ENCODE measurements at regions not wholly inside any gene's neighbourhood (a gene's known extent, or its start where the extent isn't known, plus 50 kb on each side); places are given as distances from the start of the nearest gene placed in this dataset.

DNA sequence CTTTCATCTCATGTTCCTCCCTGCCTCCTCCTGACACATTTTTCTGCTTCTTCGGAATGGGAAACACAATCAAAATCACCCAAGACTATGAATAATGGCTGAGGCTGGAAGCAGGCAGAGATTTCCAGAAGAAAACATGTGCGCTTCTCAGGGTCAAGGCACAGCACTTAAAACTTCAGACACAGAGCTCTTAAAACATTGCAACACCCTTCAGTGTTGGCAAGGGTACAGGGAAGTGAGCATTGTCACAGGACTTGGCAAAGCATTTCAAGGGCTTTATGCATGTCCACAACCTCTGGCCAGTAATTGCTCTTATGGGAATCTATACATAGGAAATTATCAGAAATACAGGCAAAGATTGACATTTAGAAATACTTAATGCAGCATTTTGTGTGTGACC is 477.6 kb upstream of the KLHL29 start:
- no peaks in the 10 kb centered on the region for H3K27me3 ChIP-seq
- DNase-seq, result no peak
- H3K36me3 ChIP-seq, result no peaks in the 10 kb centered on the region
- TF ChIP-seq, protein P1, sequence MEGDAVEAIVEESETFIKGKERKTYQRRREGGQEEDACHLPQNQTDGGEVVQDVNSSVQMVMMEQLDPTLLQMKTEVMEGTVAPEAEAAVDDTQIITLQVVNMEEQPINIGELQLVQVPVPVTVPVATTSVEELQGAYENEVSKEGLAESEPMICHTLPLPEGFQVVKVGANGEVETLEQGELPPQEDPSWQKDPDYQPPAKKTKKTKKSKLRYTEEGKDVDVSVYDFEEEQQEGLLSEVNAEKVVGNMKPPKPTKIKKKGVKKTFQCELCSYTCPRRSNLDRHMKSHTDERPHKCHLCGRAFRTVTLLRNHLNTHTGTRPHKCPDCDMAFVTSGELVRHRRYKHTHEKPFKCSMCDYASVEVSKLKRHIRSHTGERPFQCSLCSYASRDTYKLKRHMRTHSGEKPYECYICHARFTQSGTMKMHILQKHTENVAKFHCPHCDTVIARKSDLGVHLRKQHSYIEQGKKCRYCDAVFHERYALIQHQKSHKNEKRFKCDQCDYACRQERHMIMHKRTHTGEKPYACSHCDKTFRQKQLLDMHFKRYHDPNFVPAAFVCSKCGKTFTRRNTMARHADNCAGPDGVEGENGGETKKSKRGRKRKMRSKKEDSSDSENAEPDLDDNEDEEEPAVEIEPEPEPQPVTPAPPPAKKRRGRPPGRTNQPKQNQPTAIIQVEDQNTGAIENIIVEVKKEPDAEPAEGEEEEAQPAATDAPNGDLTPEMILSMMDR (IDR thresholded peaks at IDR 0.05), result no peak
- no peaks in the 10 kb centered on the region for H3K4me1 ChIP-seq
- intact Hi-C loops (cut with DNase I; ENCODE audit: low total_unique reads), result no loop called here
- no peaks in the 10 kb centered on the region for H3K9me3 ChIP-seq
- no peak overlapping the region for H3K27ac ChIP-seq
- H3K4me3 ChIP-seq, result no peak overlapping the region

DNA sequence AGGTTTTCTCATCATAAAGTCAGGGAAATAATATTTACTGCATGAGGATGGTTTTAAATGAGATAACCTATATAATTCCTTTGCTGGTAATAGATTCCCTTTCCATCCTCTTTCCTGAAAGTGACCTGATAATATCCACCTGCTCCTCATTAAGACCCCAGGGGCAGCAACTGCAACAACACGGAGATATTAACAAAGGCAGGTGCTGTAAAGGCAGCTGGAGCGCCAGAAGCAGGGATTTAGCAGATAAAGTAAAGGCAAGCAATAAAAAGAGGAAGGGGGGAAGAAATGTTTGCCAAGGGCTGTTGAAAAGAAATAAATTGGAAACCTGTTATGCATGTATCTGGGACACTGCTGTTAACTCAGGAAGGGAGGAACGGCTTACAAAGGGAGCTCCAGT is 472.6 kb upstream of the KLHL29 start:
- Histone ChIP-seq H3K4me3 (no peak overlapping the region), H3K27ac (no peak overlapping the region), H3K27me3 (no peaks in the 10 kb centered on the region), H3K36me3 (no peaks in the 10 kb centered on the region), H3K4me1 (no peaks in the 10 kb centered on the region), H3K9me3 (no peaks in the 10 kb centered on the region)
- intact Hi-C loops (cut with DNase I; ENCODE audit: low total_unique reads), result no loop called here
- no peak for DNase-seq
- TF ChIP-seq, protein P1 (IDR thresholded peaks at IDR 0.05), result no peak

DNA sequence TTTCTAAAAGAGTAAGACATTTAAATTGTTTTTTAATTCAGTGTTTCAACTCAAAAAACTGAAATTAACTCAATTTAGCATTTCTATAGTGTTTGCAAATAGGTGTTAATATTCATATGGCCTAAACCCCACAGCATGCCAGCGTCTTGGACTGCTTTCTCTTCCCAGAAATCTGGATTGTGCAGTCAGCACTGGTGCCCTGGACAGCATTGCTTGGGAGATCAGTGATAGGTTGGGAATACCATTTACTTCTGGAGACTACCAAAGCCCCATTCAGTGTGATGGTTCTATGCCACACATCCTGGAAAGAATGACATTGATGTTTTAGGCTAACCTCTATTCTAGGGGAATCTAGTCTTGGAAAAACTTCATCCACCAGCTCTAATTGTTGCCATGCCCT is 455.0 kb upstream of the KLHL29 start:
- Histone ChIP-seq H3K4me3 (no peak overlapping the region), H3K4me1 (no peaks in the 10 kb centered on the region), H3K9me3 (no peaks in the 10 kb centered on the region), H3K27ac (no peak overlapping the region), H3K27me3 (no peaks in the 10 kb centered on the region), H3K36me3 (no peaks in the 10 kb centered on the region)
- TF ChIP-seq, protein P1 (IDR thresholded peaks at IDR 0.05), result no peak
- intact Hi-C loops (cut with DNase I; ENCODE audit: low total_unique reads), result loop anchor here (10.0 kb wide), 1 partner anchor 725 kb away; no protein-coding TSS in a partner anchor
- DNase-seq, result no peak

DNA sequence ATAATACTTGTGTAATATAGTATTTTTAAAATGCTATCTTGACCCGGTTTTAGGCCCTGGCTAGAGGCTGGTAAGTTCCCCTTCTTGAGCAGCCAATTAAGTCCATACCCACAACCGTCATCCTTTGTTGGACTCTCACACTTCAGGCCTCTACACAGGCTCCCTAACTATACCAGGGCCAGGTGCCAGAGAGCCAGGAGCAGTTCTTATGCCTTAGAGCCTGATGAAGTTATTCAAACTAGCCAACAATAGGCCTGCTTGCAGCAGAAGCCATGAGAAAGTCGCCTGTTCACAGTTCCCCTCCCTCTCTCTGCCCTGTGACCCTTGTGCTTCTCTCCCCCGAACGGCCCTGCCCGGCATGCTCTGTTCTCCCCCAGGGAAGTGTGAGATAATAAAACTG is 454.2 kb upstream of the KLHL29 start:
- intact Hi-C loops (cut with DNase I; ENCODE audit: low total_unique reads), result loop anchor here (10.0 kb wide), 1 partner anchor 724 kb away; no protein-coding TSS in a partner anchor
- no peaks in the 10 kb centered on the region for H3K27me3 ChIP-seq
- no peaks in the 10 kb centered on the region for H3K9me3 ChIP-seq
- H3K27ac ChIP-seq, result no peak overlapping the region
- H3K36me3 ChIP-seq, result no peaks in the 10 kb centered on the region
- no peak for DNase-seq
- H3K4me3 ChIP-seq, result no peak overlapping the region
- TF ChIP-seq, protein P1 (IDR thresholded peaks at IDR 0.05), result no peak
- H3K4me1 ChIP-seq, result no peaks in the 10 kb centered on the region

DNA sequence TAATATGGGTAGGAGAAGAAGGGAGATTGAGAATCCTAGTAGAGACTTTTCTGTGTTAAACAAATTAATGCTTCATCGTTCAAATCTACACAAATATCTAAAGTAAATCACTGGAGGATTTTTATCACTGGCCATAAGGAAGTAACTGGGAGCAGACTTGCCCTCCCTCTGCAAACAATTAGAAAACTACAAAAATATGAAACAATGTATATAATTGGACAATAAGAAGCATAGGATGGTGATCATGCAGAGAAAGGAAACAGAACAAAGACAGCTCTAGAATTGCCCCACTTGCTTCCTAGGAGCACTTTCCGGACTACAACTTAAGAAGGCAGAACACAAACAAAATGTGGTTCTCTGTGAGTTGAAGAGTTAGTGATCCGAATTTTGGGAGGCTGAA is 452.7 kb upstream of the KLHL29 start:
- no peak overlapping the region for H3K4me3 ChIP-seq
- no peak for DNase-seq
- no peaks in the 10 kb centered on the region for H3K27me3 ChIP-seq
- TF ChIP-seq, protein P1 (IDR thresholded peaks at IDR 0.05), result no peak
- H3K9me3 ChIP-seq, result no peaks in the 10 kb centered on the region
- H3K36me3 ChIP-seq, result no peaks in the 10 kb centered on the region
- intact Hi-C loops (cut with DNase I; ENCODE audit: low total_unique reads), result loop anchor here (10.0 kb wide), 1 partner anchor 723 kb away; no protein-coding TSS in a partner anchor
- no peaks in the 10 kb centered on the region for H3K4me1 ChIP-seq
- no peak overlapping the region for H3K27ac ChIP-seq

DNA sequence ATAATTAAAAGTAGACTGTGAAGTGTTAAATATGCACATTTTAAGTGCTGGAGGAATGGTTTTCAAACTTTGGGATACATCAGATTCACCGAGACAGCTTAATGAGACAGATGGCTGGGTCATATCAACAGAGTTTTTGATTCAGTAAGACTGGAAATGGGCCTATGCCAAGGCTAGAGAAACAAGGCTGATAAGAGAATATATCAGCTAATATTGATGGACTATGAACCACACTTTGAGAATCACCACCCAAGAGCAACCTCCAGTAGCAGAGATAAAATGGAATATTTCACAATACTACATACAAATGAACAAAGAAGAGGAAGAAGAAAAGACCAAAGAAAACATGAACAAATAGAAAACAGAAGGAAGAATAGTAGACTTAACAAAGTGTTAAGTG is 450.2 kb upstream of the KLHL29 start:
- TF ChIP-seq, protein P1 (IDR thresholded peaks at IDR 0.05), result no peak
- no peaks in the 10 kb centered on the region for H3K9me3 ChIP-seq
- H3K36me3 ChIP-seq, result no peaks in the 10 kb centered on the region
- no peak overlapping the region for H3K27ac ChIP-seq
- intact Hi-C loops (cut with DNase I; ENCODE audit: low total_unique reads), result loop anchor here (10.0 kb wide), 1 partner anchor 720 kb away; no protein-coding TSS in a partner anchor
- DNase-seq, result no peak
- H3K27me3 ChIP-seq, result no peaks in the 10 kb centered on the region
- no peaks in the 10 kb centered on the region for H3K4me1 ChIP-seq
- H3K4me3 ChIP-seq, result no peak overlapping the region
